Testis (tissue), 2 donors: ENCODE measurements at regions not wholly inside any gene's neighbourhood (a gene's known extent, or its start where the extent isn't known, plus 50 kb on each side); places are given as distances from the start of the nearest gene placed in this dataset.

Experiments used
- small RNA-seq, 2 donors: library from RNA; depleted of rRNA; stranded (forward); fragments of <200 nt; gene quantifications; one replicate each; pipeline ENCODE3, GENCODE V24; 2016

Small RNAs in the stretch of these regions (small RNA-seq; reads per million reads assigned to genes)
- gene AP000676.1 (0 reads per million in 2 donors), gene RF00026 (0 reads per million in 2 donors), gene RNU6-1135P (0 reads per million in 2 donors)
